ENCODE measurements at regions not wholly inside any gene's neighbourhood (a gene's known extent, or its start where the extent isn't known, plus 50 kb on each side); places are given as distances from the start of the nearest gene placed in this dataset.

DNA sequence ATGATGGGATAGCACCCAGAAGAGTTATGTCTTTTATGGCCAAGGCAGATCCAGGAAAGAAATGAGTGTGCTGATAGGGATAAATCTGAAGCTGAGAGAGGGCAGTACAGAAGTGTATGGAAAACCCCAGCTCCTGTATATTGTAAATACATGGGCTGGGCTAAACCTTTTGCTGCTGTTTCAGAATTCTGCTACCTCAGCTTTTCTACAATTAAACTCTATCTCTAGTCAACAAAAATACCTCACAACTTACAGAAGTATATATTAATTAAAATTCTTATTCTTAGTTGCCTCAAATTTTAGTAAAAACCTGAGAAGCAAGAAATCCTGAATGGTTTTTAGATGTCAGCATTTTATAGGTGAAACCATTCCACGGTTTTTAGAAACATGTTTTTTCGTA is 889.5 kb upstream of the NXPH2 start:
- no peak overlapping the region for H3K9ac ChIP-seq (ENCODE audit: low read depth, low read length, poor library complexity, severe bottlenecking)
- H3K4me2 ChIP-seq (ENCODE audit: low read depth, low read length, poor library complexity, severe bottlenecking), result no peak overlapping the region
- H3K4me3 ChIP-seq (ENCODE audit: low read length, poor library complexity, severe bottlenecking), result no peak overlapping the region
- H3K36me3 ChIP-seq (ENCODE audit: insufficient read depth, low read length), result no peaks in the 10 kb centered on the region
- no peaks in the 10 kb centered on the region for H3K79me2 ChIP-seq (ENCODE audit: insufficient read depth, low read length)
- H3K4me1 ChIP-seq (ENCODE audit: insufficient read depth, low read length, poor library complexity, severe bottlenecking), result no peaks in the 10 kb centered on the region
- no peaks in the 10 kb centered on the region for H4K20me1 ChIP-seq (ENCODE audit: insufficient read depth, low read length, poor library complexity, severe bottlenecking)
- no peak overlapping the region for H2AFZ ChIP-seq (ENCODE audit: low read length)
- no peaks in the 10 kb centered on the region for H3K9me2 ChIP-seq (replicated peaks; ENCODE audit: low read depth, low read length)
- no peaks in the 10 kb centered on the region for H3K27me3 ChIP-seq (ENCODE audit: insufficient read depth, low read length, poor library complexity, severe bottlenecking)
- no peaks in the 10 kb centered on the region for H3K9me3 ChIP-seq (ENCODE audit: insufficient read depth, low read depth, low read length)
- H3F3A ChIP-seq (ENCODE audit: low read depth), result no peaks in the 10 kb centered on the region
- TF ChIP-seq EZH2phosphoT487 (IDR thresholded peaks at IDR 0.05; ENCODE audit: borderline replicate concordance), result no peak
- TF ChIP-seq, protein P1, sequence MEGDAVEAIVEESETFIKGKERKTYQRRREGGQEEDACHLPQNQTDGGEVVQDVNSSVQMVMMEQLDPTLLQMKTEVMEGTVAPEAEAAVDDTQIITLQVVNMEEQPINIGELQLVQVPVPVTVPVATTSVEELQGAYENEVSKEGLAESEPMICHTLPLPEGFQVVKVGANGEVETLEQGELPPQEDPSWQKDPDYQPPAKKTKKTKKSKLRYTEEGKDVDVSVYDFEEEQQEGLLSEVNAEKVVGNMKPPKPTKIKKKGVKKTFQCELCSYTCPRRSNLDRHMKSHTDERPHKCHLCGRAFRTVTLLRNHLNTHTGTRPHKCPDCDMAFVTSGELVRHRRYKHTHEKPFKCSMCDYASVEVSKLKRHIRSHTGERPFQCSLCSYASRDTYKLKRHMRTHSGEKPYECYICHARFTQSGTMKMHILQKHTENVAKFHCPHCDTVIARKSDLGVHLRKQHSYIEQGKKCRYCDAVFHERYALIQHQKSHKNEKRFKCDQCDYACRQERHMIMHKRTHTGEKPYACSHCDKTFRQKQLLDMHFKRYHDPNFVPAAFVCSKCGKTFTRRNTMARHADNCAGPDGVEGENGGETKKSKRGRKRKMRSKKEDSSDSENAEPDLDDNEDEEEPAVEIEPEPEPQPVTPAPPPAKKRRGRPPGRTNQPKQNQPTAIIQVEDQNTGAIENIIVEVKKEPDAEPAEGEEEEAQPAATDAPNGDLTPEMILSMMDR (conservative IDR thresholded peaks at IDR 0.05; ENCODE audit: low read length), result no peak

DNA sequence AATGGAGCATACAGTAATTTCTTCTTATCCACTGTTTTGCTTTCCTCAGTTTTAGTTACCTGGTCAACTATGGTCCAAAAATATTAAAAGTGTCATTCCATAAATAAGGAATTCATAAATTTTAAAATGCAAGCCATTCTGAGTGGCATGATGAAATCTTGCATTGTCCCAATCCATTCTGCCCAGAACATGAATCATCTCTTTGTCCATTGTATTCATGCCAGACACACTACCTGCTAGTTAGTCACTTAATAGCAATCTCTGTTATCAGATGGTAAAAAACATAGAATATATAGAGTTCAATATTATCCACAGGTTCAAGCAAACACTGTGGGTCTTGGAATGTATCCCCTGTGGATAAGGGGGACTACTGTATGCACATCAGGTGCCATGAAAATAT is 872.2 kb upstream of the NXPH2 start:
- H3K9ac ChIP-seq (ENCODE audit: low read depth, low read length, poor library complexity, severe bottlenecking), result no peak overlapping the region
- TF ChIP-seq, protein P1 (conservative IDR thresholded peaks at IDR 0.05; ENCODE audit: low read length), result no peak

DNA sequence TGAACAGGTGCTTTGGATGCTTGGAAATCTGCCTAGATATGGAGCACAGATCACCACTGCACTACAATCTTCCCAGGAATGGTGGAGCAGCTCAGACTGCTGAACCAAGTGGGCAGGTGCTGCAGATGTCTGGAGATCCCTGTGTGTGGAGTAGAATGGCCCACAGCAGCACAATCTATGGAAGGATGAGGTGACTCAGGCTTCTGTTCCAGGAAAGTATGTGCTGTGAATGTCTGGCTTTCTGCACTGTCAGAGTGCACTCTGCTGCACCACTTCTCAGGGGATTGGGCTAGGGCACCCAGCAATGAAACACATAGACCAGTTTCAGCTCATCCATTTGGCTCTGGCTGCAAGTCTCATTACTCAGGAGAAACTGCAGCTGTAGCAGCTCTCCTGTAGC is 865.4 kb upstream of the NXPH2 start:
- Histone ChIP-seq H2AFZ (ENCODE audit: low read length) (no peak overlapping the region), H3K4me2 (ENCODE audit: low read depth, low read length, poor library complexity, severe bottlenecking) (no peak overlapping the region), H3K4me1 (ENCODE audit: insufficient read depth, low read length, poor library complexity, severe bottlenecking) (no peaks in the 10 kb centered on the region), H4K20me1 (ENCODE audit: insufficient read depth, low read length, poor library complexity, severe bottlenecking) (no peaks in the 10 kb centered on the region), H3F3A (ENCODE audit: low read depth) (no peaks in the 10 kb centered on the region), H3K36me3 (ENCODE audit: insufficient read depth, low read length) (no peaks in the 10 kb centered on the region), H3K9me3 (ENCODE audit: insufficient read depth, low read depth, low read length) (no peaks in the 10 kb centered on the region), H3K27me3 (ENCODE audit: insufficient read depth, low read length, poor library complexity, severe bottlenecking) (no peaks in the 10 kb centered on the region), H3K9ac (ENCODE audit: low read depth, low read length, poor library complexity, severe bottlenecking) (no peak overlapping the region), H3K9me2 (replicated peaks; ENCODE audit: low read depth, low read length) (no peaks in the 10 kb centered on the region), H3K4me3 (ENCODE audit: low read length, poor library complexity, severe bottlenecking) (no peak overlapping the region), H3K79me2 (ENCODE audit: insufficient read depth, low read length) (no peaks in the 10 kb centered on the region)
- TF ChIP-seq, protein P1 (conservative IDR thresholded peaks at IDR 0.05; ENCODE audit: low read length), result no peak
- TF ChIP-seq EZH2phosphoT487 (IDR thresholded peaks at IDR 0.05; ENCODE audit: borderline replicate concordance), result no peak

More for the DNA sequence above, 872.2 kb upstream of the NXPH2 start:
- Histone ChIP-seq H3F3A (ENCODE audit: low read depth) (no peaks in the 10 kb centered on the region), H3K4me2 (ENCODE audit: low read depth, low read length, poor library complexity, severe bottlenecking) (no peak overlapping the region), H4K20me1 (ENCODE audit: insufficient read depth, low read length, poor library complexity, severe bottlenecking) (no peaks in the 10 kb centered on the region), H3K9me2 (replicated peaks; ENCODE audit: low read depth, low read length) (no peaks in the 10 kb centered on the region), H3K27me3 (ENCODE audit: insufficient read depth, low read length, poor library complexity, severe bottlenecking) (no peaks in the 10 kb centered on the region), H3K4me3 (ENCODE audit: low read length, poor library complexity, severe bottlenecking) (no peak overlapping the region), H3K9me3 (ENCODE audit: insufficient read depth, low read depth, low read length) (no peaks in the 10 kb centered on the region), H3K4me1 (ENCODE audit: insufficient read depth, low read length, poor library complexity, severe bottlenecking) (no peaks in the 10 kb centered on the region), H3K36me3 (ENCODE audit: insufficient read depth, low read length) (no peaks in the 10 kb centered on the region), H3K79me2 (ENCODE audit: insufficient read depth, low read length) (no peaks in the 10 kb centered on the region), H2AFZ (ENCODE audit: low read length) (no peak overlapping the region)
